GM19240 (cell line): ENCODE measurements at regions not wholly inside any gene's neighbourhood (a gene's known extent, or its start where the extent isn't known, plus 50 kb on each side); places are given as distances from the start of the nearest gene placed in this dataset.

Experiments used
- DNase-seq: peaks from one replicate; pipeline ENCODE4 v3.0.0; 2011; ENCODE audit warnings: low spot score; ENCODE audit not compliant: insufficient read length

DNA sequence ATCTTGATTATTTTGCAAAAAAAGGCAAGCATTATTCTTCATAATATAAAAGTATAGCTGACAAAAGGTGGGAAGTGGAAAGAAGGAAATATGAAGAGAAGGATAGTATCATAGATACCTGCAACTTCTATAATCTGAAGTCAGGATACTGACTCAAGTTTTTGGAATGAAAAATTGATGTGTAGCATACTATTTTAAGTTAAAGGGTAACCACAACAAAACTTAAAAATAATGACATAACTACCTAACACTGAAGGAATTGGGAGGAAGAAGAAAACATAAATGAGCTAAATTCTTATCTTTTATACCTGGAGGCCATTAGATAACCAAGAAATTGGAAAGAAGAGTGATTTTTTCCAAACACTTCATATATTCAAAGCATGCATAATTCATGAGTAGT lies 51.8 kb upstream of the TLE1 start:
- DNase-seq: no peak

DNA sequence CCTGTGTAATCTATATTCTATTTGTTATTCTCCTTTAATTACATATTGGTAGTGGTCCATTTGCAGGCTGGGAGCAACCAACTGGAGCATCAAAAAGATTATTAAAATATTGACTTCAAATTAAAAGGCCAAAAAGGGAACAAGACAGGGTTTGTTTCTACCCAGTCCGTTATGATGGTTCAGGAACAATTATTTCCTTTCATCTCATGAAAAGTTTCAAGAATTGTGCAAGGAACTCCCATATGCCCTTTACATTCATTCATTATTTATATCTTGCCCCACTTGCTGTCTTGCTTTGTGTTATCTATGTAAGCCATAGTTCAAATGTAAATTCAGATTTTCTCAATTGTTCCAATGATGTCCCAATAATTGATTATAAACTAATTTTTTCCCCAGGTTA lies 58.7 kb upstream of the TLE1 start:
- no peak for DNase-seq

- DNase-seq: no peak
Observed at GRCh38 chr9:81753436-81753835, 64.1 kb upstream of the TLE1 start.

DNA sequence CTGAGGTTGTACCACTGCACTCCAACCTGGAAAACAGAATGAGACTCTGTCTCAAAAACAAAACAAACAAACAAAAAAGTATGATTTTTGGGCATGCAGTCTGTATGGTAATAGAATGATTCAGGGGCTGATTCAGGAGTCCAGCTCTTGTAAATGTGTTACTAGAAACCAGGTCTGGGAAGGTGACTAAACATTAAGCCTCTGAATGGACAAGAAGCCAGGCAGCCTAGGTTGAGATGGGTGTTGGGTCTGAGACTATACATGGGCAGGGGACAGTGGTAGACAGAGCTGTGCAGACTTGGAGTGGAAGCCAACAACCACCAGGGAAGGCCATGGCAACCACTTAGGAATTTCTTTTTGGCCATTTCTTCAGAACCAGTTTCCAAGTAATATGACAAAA lies 64.9 kb upstream of the TLE1 start:
- DNase-seq: no peak

- no peak for DNase-seq
Observed at GRCh38 chr9:81755721-81756120, 66.4 kb upstream of the TLE1 start.

DNA sequence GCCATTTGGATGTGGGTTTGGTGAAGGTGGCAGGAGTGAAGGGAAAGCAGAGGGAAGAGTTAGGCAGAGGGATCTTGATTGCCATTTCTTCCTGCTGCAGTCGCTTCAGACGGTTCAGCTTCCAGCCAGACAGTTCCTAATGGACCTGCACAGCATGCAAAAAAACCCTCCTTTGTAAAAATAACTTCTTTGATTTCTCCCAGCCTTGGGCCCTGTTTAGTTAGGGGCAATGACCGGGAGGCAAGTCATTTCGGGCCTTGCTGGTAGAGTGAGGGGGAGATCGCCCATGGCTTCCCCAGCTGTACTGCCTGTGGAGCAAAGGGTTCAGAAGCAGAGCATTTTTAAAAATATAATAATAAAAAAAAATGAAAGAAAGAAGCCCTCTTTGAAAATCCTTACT lies 67.2 kb upstream of the TLE1 start:
- no peak for DNase-seq

- DNase-seq: no peak
Observed at GRCh38 chr9:81758123-81758797, 68.9 kb upstream of the TLE1 start.

GRCh38 chr9:81759680-81760215 lies 70.4 kb upstream of the TLE1 start:
- no peak for DNase-seq

- DNase-seq: no peak
Observed at GRCh38 chr9:81767921-81768320, 78.6 kb upstream of the TLE1 start.

DNA sequence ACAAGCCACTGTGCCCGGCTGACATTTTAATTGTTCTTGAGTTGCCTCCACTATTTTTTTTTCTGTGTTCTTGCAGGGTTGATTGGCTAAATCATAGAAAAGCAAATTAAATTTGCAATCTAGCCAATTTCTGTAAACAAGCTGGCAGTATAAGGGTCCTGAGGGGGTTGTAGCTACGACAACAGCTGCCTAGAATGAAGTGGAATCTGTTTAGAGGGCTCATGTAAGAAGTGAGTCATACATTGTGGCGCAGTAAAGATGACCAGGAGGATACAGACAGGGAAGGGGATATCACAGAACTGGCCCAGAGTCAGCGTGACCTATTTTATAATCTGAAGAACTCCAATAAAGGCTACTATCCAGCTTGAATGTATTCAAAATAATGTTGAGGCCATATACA lies 82.2 kb upstream of the TLE1 start:
- no peak for DNase-seq

DNA sequence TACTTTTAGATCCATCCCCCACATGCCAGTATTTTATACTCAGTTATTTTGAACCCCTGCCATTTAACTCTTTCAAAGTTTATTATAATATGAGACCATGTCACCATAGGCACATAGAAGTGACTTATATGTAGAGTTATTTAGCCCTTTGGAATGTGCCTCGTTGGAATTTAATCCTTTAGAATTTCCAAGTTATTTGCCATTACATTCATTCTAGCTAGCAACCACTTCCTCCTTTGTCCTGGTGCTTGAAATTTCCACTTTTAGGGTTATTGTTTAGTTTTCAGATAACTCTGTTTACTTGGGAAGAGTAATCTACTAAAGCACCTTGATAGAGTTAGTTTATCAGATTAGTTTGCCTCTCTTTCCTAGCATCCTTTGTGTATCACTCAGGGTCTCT lies 82.8 kb upstream of the TLE1 start:
- no peak for DNase-seq

GRCh38 chr9:81776390-81776789 lies 87.0 kb upstream of the TLE1 start:
- no peak for DNase-seq

- DNase-seq: no peak
Observed at GRCh38 chr9:81776834-81777233, 87.5 kb upstream of the TLE1 start.

GRCh38 chr9:81777482-81777881 lies 88.1 kb upstream of the TLE1 start:
- DNase-seq: no peak

GRCh38 chr9:81782313-81782995 lies 93.1 kb upstream of the TLE1 start:
- DNase-seq: no peak

DNA sequence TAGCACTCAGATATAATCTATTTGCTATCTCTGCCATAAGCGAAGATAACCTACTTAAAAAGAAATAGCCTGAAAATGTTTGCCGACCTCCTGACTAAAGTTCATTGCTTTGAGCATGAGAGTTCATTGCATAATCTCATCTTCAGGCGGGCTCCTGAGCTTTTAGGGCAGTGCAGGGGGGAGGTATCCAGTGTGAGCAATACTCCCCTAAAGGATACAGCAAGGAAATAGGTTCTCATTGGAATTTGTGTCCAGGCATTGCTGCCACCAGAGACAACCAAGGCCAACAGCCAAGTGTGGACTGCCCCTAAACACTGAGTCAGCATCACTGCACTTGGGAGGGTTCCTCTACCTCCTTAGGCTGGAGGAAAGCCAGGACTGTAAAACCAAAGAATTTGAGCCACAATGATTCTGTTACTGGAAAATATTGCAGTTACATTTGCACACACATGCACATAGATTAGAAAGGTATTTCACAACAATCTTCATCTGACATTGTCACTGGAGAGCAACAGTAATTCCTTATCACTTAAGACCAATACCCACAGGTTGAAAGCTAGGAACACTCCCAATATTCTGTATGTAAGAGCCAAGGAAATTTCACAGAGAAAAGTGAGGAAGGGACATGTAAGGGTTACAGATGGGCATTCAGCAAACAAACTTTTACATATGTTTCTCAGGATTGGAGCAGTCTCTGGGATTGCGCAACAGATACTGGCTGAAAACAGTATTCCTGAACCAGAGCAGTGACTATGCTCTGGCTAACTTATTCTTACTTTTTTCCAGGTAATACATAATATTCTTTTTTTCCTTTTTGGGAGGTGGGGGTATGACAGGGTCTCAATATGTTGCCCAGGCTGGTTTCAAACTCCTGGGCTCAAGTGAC lies 98.6 kb upstream of the TLE1 start:
- DNase-seq: no peak

DNA sequence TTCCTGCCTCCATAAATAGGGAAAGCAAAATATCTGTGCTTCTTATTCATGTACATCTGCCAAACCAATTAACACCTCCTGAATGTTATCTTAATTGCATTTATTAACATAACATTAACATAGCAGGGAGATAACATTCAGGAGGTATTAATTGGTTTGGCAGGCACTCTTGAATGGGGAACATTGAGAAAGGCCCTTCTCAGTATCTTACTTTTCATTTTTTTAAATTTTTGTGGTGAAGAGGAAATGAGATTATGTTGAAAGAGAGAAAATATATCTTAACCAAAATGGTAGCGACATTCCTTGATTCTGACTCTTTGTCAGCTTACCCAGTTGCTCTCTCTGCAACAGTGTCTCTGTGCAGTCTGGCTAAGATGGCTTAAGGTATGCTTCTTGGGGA lies 100.4 kb upstream of the TLE1 start:
- no peak for DNase-seq

GRCh38 chr9:81790166-81790565 lies 100.8 kb upstream of the TLE1 start:
- DNase-seq: no peak

DNA sequence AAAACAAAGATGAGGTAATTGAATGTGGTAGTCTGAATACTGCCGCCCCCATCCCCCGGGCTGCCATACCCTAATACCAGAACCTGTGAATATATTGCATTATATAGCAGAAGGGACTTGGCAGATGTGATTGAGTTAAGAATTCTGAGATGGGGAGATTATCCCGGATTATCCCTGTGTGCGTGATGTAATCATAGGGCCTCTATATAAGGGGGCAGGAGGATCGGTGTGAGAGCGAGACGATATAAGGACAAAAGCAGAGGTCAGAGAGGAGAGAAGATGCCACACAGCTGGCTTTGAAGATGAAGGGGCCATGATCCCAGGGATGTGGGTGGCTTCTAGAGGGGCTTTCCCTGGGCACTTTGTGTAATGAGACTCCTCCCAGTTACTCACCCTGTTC lies 101.7 kb upstream of the TLE1 start:
- no peak for DNase-seq

- no peak for DNase-seq
Observed at GRCh38 chr9:81798606-81799005, 109.3 kb upstream of the TLE1 start.

DNA sequence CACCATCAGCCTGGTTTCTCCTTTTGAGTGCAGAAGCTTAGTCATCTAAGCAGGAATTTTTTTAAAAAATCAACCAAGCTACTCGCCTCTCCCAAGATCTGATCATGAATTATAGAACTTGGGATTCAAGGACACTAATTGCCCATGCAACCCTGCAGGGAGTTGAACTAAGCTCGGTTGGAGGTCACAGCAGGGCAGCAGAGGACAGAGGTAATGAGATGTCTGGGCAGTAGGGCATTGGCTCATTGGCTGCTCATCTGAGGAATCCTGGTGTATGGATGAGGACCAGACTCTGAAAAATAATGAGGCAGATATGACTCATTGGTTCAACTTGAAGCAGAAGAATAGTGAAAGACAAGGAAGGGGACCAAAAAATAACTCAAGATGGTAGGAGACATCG lies 111.8 kb upstream of the TLE1 start:
- no peak for DNase-seq

GRCh38 chr9:81804306-81804705 lies 115.0 kb upstream of the TLE1 start:
- no peak for DNase-seq
